ENCODE measurements at regions not wholly inside any gene's neighbourhood (a gene's known extent, or its start where the extent isn't known, plus 50 kb on each side); places are given as distances from the start of the nearest gene placed in this dataset.
"Not testable (repeated sequence)": the region's sequence is repeated elsewhere in the genome, so short reads cannot be mapped to it uniquely, and the experiment has no call there.

DNA sequence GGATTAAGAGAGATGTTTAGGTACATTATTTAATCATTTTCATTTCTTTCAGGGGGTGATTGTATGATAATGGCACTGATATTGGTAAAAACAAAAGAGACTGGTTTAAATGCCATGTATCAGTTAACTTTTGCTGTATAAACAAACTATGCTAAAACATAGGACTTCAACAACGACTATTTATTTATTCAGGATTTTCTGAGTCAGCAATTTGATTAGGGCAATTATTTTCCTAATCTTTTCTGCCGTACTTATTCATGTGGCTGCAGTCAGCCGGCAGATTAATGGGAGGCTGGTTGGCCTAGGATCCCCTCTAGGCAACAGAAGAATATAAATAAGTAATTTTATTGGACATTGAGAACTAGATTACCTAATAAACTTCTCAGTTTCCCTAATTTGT, 661.7 kb upstream of the RAG2 start (continued):
- TF ChIP-seq, protein P1, sequence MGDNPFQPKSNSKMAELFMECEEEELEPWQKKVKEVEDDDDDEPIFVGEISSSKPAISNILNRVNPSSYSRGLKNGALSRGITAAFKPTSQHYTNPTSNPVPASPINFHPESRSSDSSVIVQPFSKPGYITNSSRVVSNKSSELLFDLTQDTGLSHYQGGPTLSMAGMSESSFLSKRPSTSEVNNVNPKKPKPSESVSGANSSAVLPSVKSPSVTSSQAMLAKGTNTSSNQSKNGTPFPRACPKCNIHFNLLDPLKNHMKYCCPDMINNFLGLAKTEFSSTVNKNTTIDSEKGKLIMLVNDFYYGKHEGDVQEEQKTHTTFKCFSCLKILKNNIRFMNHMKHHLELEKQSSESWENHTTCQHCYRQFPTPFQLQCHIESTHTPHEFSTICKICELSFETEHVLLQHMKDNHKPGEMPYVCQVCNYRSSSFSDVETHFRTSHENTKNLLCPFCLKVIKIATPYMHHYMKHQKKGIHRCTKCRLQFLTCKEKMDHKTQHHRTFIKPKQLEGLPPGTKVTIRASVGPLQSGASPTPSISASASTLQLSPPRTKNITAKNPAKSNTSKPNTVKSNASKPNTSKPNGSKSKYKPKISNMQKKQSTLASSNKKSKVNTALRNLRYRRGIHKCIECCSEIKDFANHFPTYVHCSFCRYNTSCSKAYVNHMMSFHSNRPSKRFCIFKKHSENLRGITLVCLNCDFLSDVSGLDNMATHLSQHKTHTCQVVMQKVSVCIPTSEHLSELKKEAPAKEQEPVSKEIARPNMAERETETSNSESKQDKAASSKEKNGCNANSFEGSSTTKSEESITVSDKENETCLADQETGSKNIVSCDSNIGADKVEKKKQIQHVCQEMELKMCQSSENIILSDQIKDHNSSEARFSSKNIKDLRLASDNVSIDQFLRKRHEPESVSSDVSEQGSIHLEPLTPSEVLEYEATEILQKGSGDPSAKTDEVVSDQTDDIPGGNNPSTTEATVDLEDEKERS (CRISPR knock-in tag; IDR thresholded peaks at IDR 0.05) = no peak

GRCh38 chr11:37248145-37248544, 650.1 kb upstream of the RAG2 start:
- WGBS (ENCODE audit: low lambda C conversion rate) = 3% methylated on average over 2 of the region's 2 CpGs
- peaks cover 52% of the 10 kb centered on the region for H3K9me3 ChIP-seq (ENCODE audit: low read length)
- no peaks in the 10 kb centered on the region for H3K4me1 ChIP-seq (ENCODE audit: insufficient read depth, low read length)
- no peaks in the 10 kb centered on the region for H4K20me1 ChIP-seq (ENCODE audit: insufficient read depth, low read length)
- H3K4me2 ChIP-seq (ENCODE audit: low read depth, low read length) = no peak overlapping the region
- no peak overlapping the region for H3K4me3 ChIP-seq (replicated peaks in 1 of 3; ENCODE audit: insufficient read depth in 1 of 3, low read depth in 2 of 3, low read length in 3 of 3)
- H3K9ac ChIP-seq (ENCODE audit: insufficient read depth, low read depth, low read length) = no peak overlapping the region
- H3K36me3 ChIP-seq (replicated peaks in 1 of 2; ENCODE audit: control insufficient read depth in 1 of 2, insufficient read depth in 2 of 2, low read length in 2 of 2) = no peaks in the 10 kb centered on the region
- ATAC-seq (no peak), DNase-seq (ENCODE audit: low spot score) (no peak), FAIRE-seq (no peak)
- intact Hi-C loops (cut with micrococcal nuclease; ENCODE audit: unreplicated experiment) = no loop called here
- TF ChIP-seq ZNF441 (CRISPR knock-in tag; IDR thresholded peaks at IDR 0.05; ENCODE audit: borderline replicate concordance) = no peak
- no peak for TF ChIP-seq NFYC (CRISPR knock-in tag; IDR thresholded peaks at IDR 0.05)
- TF ChIP-seq FIP1L1 (IDR thresholded peaks at IDR 0.05; ENCODE audit: borderline replicate concordance, insufficient read depth, low read depth, low read length) = no peak
- TF ChIP-seq HOXD1 (CRISPR knock-in tag; IDR thresholded peaks at IDR 0.05) = no peak
- TF ChIP-seq KDM4B (CRISPR knock-in tag; IDR thresholded peaks at IDR 0.05) = no peak
- TF ChIP-seq ZNF484 (CRISPR knock-in tag; IDR thresholded peaks at IDR 0.05; ENCODE audit: borderline replicate concordance, low read depth) = no peak
- TF ChIP-seq, protein P2, sequence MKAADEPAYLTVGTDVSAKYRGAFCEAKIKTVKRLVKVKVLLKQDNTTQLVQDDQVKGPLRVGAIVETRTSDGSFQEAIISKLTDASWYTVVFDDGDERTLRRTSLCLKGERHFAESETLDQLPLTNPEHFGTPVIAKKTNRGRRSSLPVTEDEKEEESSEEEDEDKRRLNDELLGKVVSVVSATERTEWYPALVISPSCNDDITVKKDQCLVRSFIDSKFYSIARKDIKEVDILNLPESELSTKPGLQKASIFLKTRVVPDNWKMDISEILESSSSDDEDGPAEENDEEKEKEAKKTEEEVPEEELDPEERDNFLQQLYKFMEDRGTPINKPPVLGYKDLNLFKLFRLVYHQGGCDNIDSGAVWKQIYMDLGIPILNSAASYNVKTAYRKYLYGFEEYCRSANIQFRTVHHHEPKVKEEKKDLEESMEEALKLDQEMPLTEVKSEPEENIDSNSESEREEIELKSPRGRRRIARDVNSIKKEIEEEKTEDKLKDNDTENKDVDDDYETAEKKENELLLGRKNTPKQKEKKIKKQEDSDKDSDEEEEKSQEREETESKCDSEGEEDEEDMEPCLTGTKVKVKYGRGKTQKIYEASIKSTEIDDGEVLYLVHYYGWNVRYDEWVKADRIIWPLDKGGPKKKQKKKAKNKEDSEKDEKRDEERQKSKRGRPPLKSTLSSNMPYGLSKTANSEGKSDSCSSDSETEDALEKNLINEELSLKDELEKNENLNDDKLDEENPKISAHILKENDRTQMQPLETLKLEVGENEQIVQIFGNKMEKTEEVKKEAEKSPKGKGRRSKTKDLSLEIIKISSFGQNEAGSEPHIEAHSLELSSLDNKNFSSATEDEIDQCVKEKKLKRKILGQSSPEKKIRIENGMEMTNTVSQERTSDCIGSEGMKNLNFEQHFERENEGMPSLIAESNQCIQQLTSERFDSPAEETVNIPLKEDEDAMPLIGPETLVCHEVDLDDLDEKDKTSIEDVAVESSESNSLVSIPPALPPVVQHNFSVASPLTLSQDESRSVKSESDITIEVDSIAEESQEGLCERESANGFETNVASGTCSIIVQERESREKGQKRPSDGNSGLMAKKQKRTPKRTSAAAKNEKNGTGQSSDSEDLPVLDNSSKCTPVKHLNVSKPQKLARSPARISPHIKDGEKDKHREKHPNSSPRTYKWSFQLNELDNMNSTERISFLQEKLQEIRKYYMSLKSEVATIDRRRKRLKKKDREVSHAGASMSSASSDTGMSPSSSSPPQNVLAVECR (CRISPR knock-in tag; IDR thresholded peaks at IDR 0.05; ENCODE audit: borderline replicate concordance) = no peak
- TF ChIP-seq REL (CRISPR knock-in tag; conservative IDR thresholded peaks at IDR 0.05) = no peak
- no TSS peak for BruUV-seq (replicated peaks)
- in situ Hi-C loops (cut with HindIII; ENCODE audit: extremely low pct_ligation_motif_present, low pct_unique_long_range_greater_than_20kb) = no loop called here
- CTCF ChIA-PET (ENCODE audit: low intra/inter-chr PET ratio, low total read pairs) = no interaction called here
- H3K27me3 ChIP-seq (ENCODE audit: control insufficient read depth in 1 of 2, insufficient read depth in 2 of 2, low read length in 2 of 2) = no peaks in the 10 kb centered on the region
- no peaks in the 10 kb centered on the region for H3K79me2 ChIP-seq (ENCODE audit: insufficient read depth, low read length)
- no peak overlapping the region for H3K27ac ChIP-seq (ENCODE audit: extremely low read length, insufficient read depth, low read length)
- POLR2A ChIA-PET = no interaction called here
- no peak overlapping the region for H2AFZ ChIP-seq (ENCODE audit: low read length)

DNA sequence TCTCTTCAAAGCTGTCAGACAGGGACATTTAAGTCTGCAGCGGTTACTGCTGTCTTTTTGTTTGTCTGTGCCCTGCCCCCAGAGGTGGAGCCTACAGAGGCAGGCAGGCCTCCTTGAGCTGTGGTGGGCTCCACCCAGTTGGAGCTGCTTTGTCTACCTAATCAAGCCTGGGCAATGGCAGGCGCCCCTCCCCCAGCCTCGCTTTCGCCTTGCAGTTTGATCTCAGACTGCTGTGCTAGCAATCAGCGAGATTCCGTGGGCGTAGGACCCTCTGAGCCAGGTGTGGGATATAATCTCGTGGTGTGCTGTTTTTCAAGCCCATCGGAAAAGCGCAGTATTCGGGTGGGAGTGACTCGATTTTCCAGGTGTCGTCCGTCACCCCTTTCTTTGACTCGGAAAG, 648.1 kb upstream of the RAG2 start:
- H3K4me3 ChIP-seq (replicated peaks in 1 of 3; ENCODE audit: insufficient read depth in 1 of 3, low read depth in 2 of 3, low read length in 3 of 3); in situ Hi-C loops (cut with HindIII; ENCODE audit: extremely low pct_ligation_motif_present, low pct_unique_long_range_greater_than_20kb); H4K20me1 ChIP-seq (ENCODE audit: insufficient read depth, low read length); intact Hi-C loops (cut with micrococcal nuclease; ENCODE audit: unreplicated experiment); H3K4me2 ChIP-seq (ENCODE audit: low read depth, low read length); H3K36me3 ChIP-seq (replicated peaks in 1 of 2; ENCODE audit: control insufficient read depth in 1 of 2, insufficient read depth in 2 of 2, low read length in 2 of 2); FAIRE-seq; POLR2A ChIA-PET; H2AFZ ChIP-seq (ENCODE audit: low read length); DNase-seq (ENCODE audit: low spot score); H3K9ac ChIP-seq (ENCODE audit: insufficient read depth, low read depth, low read length); H3K27ac ChIP-seq (ENCODE audit: extremely low read length, insufficient read depth, low read length); H3K27me3 ChIP-seq (ENCODE audit: control insufficient read depth in 1 of 2, insufficient read depth in 2 of 2, low read length in 2 of 2); H3K79me2 ChIP-seq (ENCODE audit: insufficient read depth, low read length); CTCF ChIA-PET (ENCODE audit: low intra/inter-chr PET ratio, low total read pairs); BruUV-seq (replicated peaks); H3K4me1 ChIP-seq (ENCODE audit: insufficient read depth, low read length); ATAC-seq: not testable (repeated sequence)
- peaks cover 40% of the 10 kb centered on the region for H3K9me3 ChIP-seq (ENCODE audit: low read length)
- 60% methylated on average over 14 of the region's 15 CpGs for WGBS (ENCODE audit: low lambda C conversion rate)

Measured in HepG2 (cell line).